Gastrocnemius medialis (tissue), 4 donors: ENCODE measurements at regions not wholly inside any gene's neighbourhood (a gene's known extent, or its start where the extent isn't known, plus 50 kb on each side); places are given as distances from the start of the nearest gene placed in this dataset.

Experiments
- ATAC-seq, 2 donors: fragments of 150-250 bp; one replicate each; pipeline ENCODE4 v1.9.1; 2016
- DNase-seq, 2 donors: peaks; one replicate each; pipeline ENCODE4 v3.0.0-alpha.2; 2019
- H3K27ac ChIP-seq, 4 donors: fragments of 200-600 bp; sonication (generic); 1 replicate in 1 of 4; 2 replicates in 3 of 4; pipeline ENCODE4 v1.5.1; 2016 to 2018; ENCODE audit warnings: mild to moderate bottlenecking in 2 of 4, moderate library complexity in 1 of 4
- H3K27me3 ChIP-seq, 3 donors: fragments of 200-600 bp; sonication (generic) in 2 of 3; 1 replicate in 1 of 3; 2 replicates in 2 of 3; pipeline versions ENCODE4 v1.5.1 to v1.6.0; 2016 to 2019; ENCODE audit warnings: mild to moderate bottlenecking in 1 of 3, moderate library complexity in 1 of 3
- H3K36me3 ChIP-seq, 2 donors: fragments of 200-600 bp; sonication (generic) in 1 of 2; one replicate each; pipeline ENCODE4 v1.5.1; 2017 to 2018
- H3K4me1 ChIP-seq, 2 donors: fragments of 200-600 bp; sonication (generic) in 1 of 2; one replicate each; pipeline ENCODE4 v1.5.1; 2016 to 2017; ENCODE audit warnings: mild to moderate bottlenecking in 2 of 2
- H3K4me3 ChIP-seq, 4 donors: fragments of 200-600 bp; sonication (generic) in 3 of 4; 1 replicate in 1 of 4; 2 replicates in 3 of 4; pipeline ENCODE4 v1.5.1; 2016 to 2019; ENCODE audit warnings: mild to moderate bottlenecking in 2 of 4
- H3K9me3 ChIP-seq, 3 donors: fragments of 200-600 bp; sonication (generic) in 2 of 3; 1 replicate in 1 of 3; 2 replicates in 2 of 3; pipeline ENCODE4 v1.5.1; 2016 to 2019
- POLR2A ChIP-seq, 2 donors: fragments of 450-650 bp; IDR thresholded peaks; one replicate each; pipeline ENCODE4 v1.6.1; 2017; ENCODE audit warnings: antibody characterized with exemption in 2 of 2, mild to moderate bottlenecking in 2 of 2, moderate library complexity in 2 of 2
- in situ Hi-C, 4 donors: fragments of 200-750 bp; cut with MboI; loops; one replicate each; pipeline versions ENCODE4 v1.15.0 to v1.8.0; 2017; ENCODE audit warnings: low sequenced_read_pairs in 4 of 4
- intact Hi-C: fragments of 100-400 bp; cut with DNase I; formaldehyde crosslinking; loops from one replicate; pipeline ENCODE4 v1.15.1; 2023; ENCODE audit warnings: low total_unique reads
- TF ChIP-seq, protein P1 (sequence below), 5 experiments: fragments of 450-650 bp in 3 of 5; fragments of 200-600 bp in 2 of 5; sonication (generic) in 2 of 5; IDR thresholded peaks in 4 of 5; conservative IDR thresholded peaks in 1 of 5; 1 replicate in 4 of 5; 2 replicates in 1 of 5; pipeline ENCODE4 v1.5.1; 2016 to 2019; ENCODE audit warnings: antibody characterized with exemption in 5 of 5, mild to moderate bottlenecking in 3 of 5, moderate library complexity in 3 of 5

DNA sequence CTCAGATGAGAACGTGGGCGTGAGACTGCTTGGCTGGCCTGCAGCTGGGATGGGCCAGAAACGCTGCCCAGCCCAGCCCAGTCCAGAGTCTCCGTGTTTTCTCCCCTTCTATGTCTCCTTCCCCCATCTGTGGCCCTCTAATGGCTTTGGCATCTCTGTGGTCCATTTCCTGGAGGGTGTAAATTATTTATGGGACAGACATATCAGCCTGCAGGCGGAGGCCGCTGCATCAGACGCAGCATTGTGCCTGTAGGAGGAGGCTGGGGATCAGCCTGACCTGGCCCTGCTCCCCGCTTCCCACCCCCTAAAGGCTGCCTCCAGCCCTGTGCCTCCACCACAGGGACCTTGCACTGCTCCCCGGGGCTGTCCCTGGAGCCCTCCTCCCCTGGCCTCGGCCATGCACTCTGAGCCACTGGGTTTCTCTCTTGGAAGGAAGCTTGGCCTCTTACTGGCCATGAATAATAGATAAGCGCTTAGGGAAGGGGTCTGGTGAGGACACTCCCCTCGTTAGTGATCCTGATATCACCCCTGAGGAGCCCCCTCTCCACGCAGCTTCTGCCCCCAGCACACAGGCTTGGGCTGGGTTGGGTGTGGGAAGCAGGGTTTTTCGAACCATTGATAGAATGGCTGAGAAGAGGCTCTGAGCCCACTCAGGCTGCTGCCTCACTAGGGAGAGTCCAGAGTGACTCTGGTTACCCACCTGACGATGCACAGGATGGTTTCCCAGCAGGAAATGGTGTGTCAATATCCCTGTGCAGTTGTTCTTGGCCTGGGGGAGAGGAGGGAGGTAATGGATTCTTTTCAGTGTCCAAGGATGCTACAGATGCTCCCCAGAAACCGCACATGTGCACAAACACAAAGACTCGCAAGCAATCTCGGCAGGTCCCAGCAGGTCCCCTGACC is 185.5 kb downstream of the MYCN start:
- Histone ChIP-seq H3K4me3 (no peak overlapping the region), H3K4me1 (no peaks in the 10 kb centered on the region), H3K36me3 (no peaks in the 10 kb centered on the region), H3K9me3 (no peaks in the 10 kb centered on the region), H3K27me3 (no peaks in the 10 kb centered on the region), H3K27ac (no peak overlapping the region)
- DNase-seq: no peak
- in situ Hi-C loops (no loop called here), intact Hi-C loops (no loop called here)
- no peak for TF ChIP-seq POLR2A (IDR thresholded peaks at IDR 0.05)
- TF ChIP-seq, protein P1, sequence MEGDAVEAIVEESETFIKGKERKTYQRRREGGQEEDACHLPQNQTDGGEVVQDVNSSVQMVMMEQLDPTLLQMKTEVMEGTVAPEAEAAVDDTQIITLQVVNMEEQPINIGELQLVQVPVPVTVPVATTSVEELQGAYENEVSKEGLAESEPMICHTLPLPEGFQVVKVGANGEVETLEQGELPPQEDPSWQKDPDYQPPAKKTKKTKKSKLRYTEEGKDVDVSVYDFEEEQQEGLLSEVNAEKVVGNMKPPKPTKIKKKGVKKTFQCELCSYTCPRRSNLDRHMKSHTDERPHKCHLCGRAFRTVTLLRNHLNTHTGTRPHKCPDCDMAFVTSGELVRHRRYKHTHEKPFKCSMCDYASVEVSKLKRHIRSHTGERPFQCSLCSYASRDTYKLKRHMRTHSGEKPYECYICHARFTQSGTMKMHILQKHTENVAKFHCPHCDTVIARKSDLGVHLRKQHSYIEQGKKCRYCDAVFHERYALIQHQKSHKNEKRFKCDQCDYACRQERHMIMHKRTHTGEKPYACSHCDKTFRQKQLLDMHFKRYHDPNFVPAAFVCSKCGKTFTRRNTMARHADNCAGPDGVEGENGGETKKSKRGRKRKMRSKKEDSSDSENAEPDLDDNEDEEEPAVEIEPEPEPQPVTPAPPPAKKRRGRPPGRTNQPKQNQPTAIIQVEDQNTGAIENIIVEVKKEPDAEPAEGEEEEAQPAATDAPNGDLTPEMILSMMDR (IDR thresholded peaks at IDR 0.05 in 4 of 5, conservative IDR thresholded peaks at IDR 0.05 in 1 of 5): no peak
- ATAC-seq: no peak

DNA sequence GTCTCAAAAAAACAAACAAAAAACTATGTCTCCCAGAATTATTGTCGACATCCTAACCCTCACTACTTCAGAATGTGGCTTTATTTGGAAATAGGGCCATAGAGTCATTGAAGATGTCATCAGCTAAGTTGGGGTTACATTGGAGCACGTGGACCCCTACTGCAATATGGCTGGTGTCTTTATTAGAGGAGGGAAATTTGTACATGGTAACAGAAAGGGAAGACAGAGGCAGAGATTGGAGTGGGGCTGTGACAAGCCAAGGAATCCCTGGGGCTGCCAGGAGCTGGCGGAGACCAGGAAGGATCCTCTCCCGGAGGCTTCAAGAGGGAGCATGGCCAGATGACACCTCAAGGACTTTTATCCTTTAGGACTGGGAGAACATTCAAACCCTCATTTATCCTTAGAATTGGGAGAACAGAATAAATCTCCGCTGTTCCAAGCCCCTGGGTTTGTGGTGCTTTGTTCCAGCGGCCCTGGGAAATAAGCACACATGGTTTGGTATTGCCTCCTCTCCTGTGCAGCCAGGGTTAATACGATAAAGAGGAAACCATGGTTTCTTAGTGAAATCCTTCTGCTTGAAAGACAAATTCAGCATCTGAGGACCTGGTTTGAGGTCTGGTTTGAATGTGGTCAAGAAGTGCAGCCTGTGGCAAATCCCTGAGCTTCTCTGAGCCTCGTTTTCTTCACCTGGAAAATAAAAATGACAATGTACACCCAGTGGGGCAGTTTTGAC is 184.7 kb downstream of the MYCN start:
- Histone ChIP-seq H3K4me3 (no peak overlapping the region), H3K4me1 (no peaks in the 10 kb centered on the region), H3K27ac (no peak overlapping the region), H3K9me3 (no peaks in the 10 kb centered on the region), H3K27me3 (no peaks in the 10 kb centered on the region), H3K36me3 (no peaks in the 10 kb centered on the region)
- no peak for TF ChIP-seq POLR2A (IDR thresholded peaks at IDR 0.05)
- TF ChIP-seq, protein P1 (IDR thresholded peaks at IDR 0.05 in 4 of 5, conservative IDR thresholded peaks at IDR 0.05 in 1 of 5): no peak
- intact Hi-C loops: no loop called here
- ATAC-seq: no peak
- DNase-seq: no peak
- in situ Hi-C loops: no loop called here

DNA sequence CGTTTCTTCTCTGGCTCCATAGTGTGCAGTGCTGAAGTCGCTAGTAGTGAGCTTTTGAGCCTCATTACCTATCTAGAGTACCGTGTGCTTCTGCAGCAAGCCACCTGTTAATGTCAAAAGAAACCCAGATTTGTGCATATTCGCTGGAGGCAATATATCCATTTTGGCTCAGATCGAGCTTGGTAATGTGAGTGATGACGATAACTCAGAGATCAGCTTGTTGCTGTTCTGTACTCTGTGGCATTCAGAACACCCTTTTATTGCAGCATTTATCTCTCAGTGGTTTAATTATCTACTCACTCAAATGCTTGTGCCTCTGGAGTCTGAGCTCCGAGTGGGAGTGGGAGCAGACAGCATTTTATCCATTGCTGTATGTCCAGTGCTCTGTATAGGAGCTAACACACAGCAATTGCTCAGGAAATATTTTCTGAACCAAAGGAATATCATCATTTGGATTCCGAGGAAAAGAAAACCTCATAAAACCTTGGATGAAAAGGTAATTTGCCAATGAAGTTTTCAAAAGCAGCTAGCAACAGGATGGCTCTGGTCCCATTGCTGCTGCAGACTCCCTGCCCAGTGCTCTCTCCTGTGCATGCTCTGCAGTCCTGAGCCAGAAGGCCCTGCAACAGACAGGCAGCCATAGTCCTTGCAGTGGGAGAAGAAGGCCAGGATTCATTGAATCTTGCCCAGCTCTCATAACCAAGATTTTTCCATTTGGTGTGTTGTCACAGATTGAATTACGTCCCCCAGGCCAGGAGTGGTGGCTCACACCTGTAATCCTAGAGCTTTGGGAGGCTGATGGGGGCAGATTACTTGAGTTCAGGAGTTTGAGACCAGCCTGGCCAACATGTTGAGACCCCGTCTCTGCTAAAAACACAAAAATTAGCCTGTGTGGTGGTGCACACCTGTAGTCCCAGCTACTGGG is 183.8 kb downstream of the MYCN start:
- TF ChIP-seq, protein P1 (IDR thresholded peaks at IDR 0.05 in 4 of 5, conservative IDR thresholded peaks at IDR 0.05 in 1 of 5): no peak
- TF ChIP-seq POLR2A (IDR thresholded peaks at IDR 0.05): no peak
- H3K36me3 ChIP-seq: no peaks in the 10 kb centered on the region
- no peaks in the 10 kb centered on the region for H3K27me3 ChIP-seq
- no peak overlapping the region for H3K27ac ChIP-seq
- H3K4me1 ChIP-seq: no peaks in the 10 kb centered on the region
- ATAC-seq (no peak), DNase-seq (no peak)
- intact Hi-C loops: no loop called here
- in situ Hi-C loops: no loop called here
- H3K9me3 ChIP-seq: no peaks in the 10 kb centered on the region
- H3K4me3 ChIP-seq: no peak overlapping the region

DNA sequence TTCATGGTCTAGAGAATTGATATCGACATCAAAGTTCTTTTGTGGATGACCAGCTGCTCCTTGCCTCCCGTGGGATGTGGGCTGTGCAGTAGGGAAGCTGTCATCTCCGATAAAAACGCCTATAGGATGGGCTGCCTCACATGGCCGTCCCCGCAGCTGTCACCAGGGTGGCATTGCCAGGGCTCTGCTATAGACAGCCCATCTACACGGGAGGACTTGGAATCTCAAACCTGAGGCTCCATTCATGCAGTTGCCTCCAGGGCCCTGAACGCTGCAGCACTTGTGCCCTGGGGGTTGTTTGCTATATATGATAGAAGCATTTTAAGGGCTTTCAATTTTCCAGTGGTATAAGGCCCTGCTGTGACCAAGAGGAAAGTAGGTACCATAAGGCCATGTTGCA is 183.1 kb downstream of the MYCN start:
- H3K4me1 ChIP-seq: no peaks in the 10 kb centered on the region
- in situ Hi-C loops: no loop called here
- intact Hi-C loops: no loop called here
- no peaks in the 10 kb centered on the region for H3K27me3 ChIP-seq
- H3K27ac ChIP-seq: no peak overlapping the region
- no peaks in the 10 kb centered on the region for H3K36me3 ChIP-seq
- H3K9me3 ChIP-seq: no peaks in the 10 kb centered on the region
- no peak for DNase-seq
- no peak for ATAC-seq
- TF ChIP-seq, protein P1 (IDR thresholded peaks at IDR 0.05 in 4 of 5, conservative IDR thresholded peaks at IDR 0.05 in 1 of 5): no peak
- H3K4me3 ChIP-seq: no peak overlapping the region
